RWPE1 (cell line): ENCODE measurements at regions not wholly inside any gene's neighbourhood (a gene's known extent, or its start where the extent isn't known, plus 50 kb on each side); places are given as distances from the start of the nearest gene placed in this dataset.
"Not testable (repeated sequence)": the region's sequence is repeated elsewhere in the genome, so short reads cannot be mapped to it uniquely, and the experiment has no call there.

Experiments used
- CTCF ChIA-PET: fragments of 350-600 bp; sonication (Branson Sonifier 250); formaldehyde crosslinking; extraction: SDS; loops from one replicate; lab custom pipeline; 2021; lab: Yijun Ruan, JAX
- POLR2A ChIA-PET: fragments of 400-600 bp; formaldehyde crosslinking; extraction: SDS; loops from one replicate; lab custom pipeline; 2020; ENCODE audit warnings: antibody characterized with exemption; ENCODE audit not compliant: low non-redundant PET; lab: Yijun Ruan, JAX
- DNase-seq: peaks from one replicate; pipeline ENCODE4 v3.0.0; 2012; ENCODE audit warnings: low spot score
- H3K27ac ChIP-seq: fragments of 450-650 bp; 2 replicates; pipeline ENCODE4 v1.5.1; 2017
- CTCF ChIP-seq: fragments of 450-650 bp; conservative IDR thresholded peaks from 2 replicates; pipeline ENCODE4 v1.5.1; 2017; ENCODE audit warnings: low read depth, mild to moderate bottlenecking

DNA sequence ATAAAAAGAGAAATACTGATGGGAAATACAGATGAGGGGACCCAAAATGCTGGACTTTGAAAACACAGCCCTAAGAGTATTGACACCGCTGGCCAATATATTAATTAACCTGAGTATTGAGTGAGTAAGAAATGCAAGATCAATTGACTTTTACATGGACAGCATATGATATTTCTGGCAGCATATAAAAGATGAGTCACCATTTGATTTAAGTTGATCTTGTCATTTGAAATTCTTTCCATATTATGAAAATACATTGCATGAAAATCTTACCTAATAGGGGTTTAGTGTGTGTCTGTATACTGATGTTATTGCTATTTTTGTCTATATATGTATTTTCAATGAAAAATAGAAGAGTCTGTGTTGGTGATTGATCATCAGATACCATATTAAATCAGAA lies 619.6 kb downstream of the KCTD12 start:
- POLR2A ChIA-PET = no interaction called here
- CTCF ChIA-PET = no interaction called here
- no peak for TF ChIP-seq CTCF
- H3K27ac ChIP-seq = no peak overlapping the region
- no peak for DNase-seq

- ChIA-PET CTCF (no interaction called here), POLR2A (no interaction called here)
- no peak for TF ChIP-seq CTCF
- H3K27ac ChIP-seq = no peak overlapping the region
- DNase-seq = no peak
Measured at GRCh38 chr13:76250211-76250610, 614.1 kb downstream of the LMO7 start.

DNA sequence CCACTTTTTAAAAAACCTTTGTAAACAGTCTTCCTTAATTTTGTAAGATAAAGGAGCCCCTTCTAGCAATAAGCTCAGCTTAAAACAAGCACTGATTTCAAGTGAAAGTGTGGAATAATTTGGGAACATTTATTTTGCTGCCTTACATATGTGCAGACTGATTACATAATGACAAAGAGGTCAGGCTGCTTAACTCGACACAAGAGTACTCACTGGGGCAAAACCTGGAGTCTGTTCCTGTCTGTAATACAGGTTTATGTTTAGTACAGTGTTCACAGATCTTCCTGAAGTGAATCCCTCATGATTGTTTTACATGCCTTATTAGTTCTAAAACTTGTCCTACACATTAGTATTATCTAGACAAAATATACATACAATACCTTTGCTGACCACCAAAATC lies 609.8 kb downstream of the LMO7 start:
- DNase-seq = no peak
- TF ChIP-seq CTCF = no peak
- CTCF ChIA-PET = no interaction called here
- POLR2A ChIA-PET = no interaction called here
- H3K27ac ChIP-seq = no peak overlapping the region

DNA sequence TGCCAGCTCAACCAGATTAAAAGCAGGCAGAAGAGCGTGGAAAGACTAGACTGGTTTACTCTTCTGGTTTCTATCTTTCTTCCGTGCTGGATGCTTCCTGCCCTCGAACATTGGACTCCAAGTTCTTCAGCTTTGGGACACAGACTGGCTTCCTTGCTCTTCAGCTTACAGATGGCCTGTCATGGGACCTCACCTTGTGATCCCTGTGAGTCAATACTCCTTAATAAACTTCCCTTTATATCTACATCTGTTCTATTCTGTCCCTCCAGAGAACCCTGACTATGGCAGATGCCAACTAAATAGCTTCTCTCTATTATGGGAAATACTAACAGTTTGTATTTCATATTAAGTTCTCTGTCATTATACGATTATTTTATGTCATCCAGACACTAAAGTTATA lies 609.1 kb downstream of the LMO7 start:
- TF ChIP-seq CTCF = no peak
- POLR2A ChIA-PET = no interaction called here
- no peak overlapping the region for H3K27ac ChIP-seq
- CTCF ChIA-PET = no interaction called here
- no peak for DNase-seq

DNA sequence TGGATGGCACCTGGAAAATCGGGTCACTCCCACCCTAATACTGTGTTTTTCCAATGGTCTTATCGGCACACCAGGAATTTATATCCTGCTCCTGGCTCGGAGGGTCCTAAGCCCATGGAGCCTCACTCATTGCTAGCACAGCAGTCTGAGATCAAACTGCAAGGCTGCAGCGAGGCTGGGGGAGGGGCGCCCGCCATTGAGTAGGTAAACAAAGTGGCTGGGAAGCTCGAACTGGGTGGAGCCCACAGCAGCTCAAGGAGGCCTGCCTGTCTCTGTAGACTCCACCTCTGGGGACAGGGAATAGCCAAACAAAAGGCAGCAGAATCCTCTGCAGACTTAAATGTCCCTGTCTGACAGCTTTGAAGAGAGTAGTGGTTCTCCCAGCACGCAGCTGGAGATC lies 607.0 kb downstream of the LMO7 start:
- DNase-seq, POLR2A ChIA-PET, H3K27ac ChIP-seq, CTCF ChIA-PET: not testable (repeated sequence)

GRCh38 chr13:76239031-76239680 lies 603.0 kb downstream of the LMO7 start:
- H3K27ac ChIP-seq = no peak overlapping the region
- ChIA-PET CTCF (no interaction called here), POLR2A (no interaction called here)
- TF ChIP-seq CTCF = no peak
- no peak for DNase-seq

DNA sequence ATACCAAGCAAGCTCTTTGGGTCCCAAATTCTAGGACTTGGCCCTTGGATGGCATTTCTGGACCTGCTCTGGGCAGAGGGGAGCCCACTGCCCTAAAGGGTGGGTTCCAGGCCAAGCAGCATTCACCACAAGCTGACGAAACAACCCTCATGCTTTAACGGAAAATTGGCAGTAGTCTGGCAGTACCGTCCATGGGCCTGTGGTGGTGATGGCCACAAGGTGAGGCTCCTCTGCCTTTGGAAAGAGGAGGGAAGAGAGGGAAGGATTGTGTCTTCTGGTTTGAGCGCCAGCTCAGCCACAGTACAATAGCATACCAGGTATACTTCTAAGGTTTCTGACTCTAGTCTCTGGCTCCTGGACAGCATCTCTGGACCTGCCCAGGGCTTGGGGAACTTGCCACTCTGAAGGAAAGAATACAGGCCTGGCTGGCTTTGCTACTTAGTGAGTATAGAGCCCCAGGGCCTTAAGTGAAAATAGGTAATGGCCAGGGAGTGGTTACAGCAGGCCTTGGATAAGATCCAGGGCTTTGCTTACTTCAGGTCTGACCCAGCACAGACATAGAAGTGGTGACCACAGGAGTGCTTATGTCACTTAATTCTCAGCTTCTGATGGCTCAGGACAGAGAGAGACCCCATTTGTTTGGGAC lies 595.5 kb downstream of the LMO7 start:
- no peak for DNase-seq
- TF ChIP-seq CTCF = no peak
- ChIA-PET CTCF (no interaction called here), POLR2A (no interaction called here)
- no peak overlapping the region for H3K27ac ChIP-seq
